ENCODE measurements at regions not wholly inside any gene's neighbourhood (a gene's known extent, or its start where the extent isn't known, plus 50 kb on each side); places are given as distances from the start of the nearest gene placed in this dataset.

DNA sequence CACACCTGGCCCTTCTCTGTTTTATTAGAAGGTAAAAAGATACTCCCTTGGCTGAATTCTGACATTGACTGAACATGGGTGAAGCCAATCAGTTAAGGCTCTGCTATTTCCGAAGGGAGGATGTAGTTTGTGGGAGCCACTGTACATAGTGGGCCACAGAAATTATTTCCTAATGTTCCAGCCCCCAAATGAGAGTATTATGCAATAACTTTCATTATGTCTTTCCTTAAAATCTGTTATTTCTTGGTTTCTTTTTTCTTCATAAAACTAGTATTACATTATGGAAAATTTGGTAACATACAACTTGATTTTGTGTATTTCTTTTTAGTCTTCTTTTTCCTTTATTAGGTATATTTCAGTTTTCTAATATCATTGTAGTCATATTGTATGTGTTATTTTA, 51.9 kb upstream of the EP300 start:
- Histone ChIP-seq H3K4me3 (ENCODE audit: low read length) (no peak overlapping the region), H3K9ac (ENCODE audit: low read length) (no peak overlapping the region), H2AFZ (ENCODE audit: low read length) (no peak overlapping the region), H3F3A (ENCODE audit: low read length, unreplicated experiment) (no peaks in the 10 kb centered on the region), H3K9me2 (replicated peaks; ENCODE audit: low read length) (no peaks in the 10 kb centered on the region), H3K9me3 (ENCODE audit: low read length) (no peaks in the 10 kb centered on the region), H3K79me2 (ENCODE audit: low read length) (no peaks in the 10 kb centered on the region), H4K20me1 (ENCODE audit: low read length) (no peaks in the 10 kb centered on the region), H3K36me3 (ENCODE audit: low read depth, low read length) (no peaks in the 10 kb centered on the region), H3K27me3 (ENCODE audit: low read length) (no peaks in the 10 kb centered on the region), H3K4me1 (ENCODE audit: insufficient read depth, low read length) (no peaks in the 10 kb centered on the region), H3K27ac (ENCODE audit: low read length) (no peak overlapping the region), H3K4me2 (ENCODE audit: low read length) (no peak overlapping the region)
- BruUV-seq (replicated peaks) = no TSS peak
- ATAC-seq (no peak), DNase-seq (no peak)
- ChIA-PET CTCF (no interaction called here), POLR2A (ENCODE audit: unreplicated experiment) (no interaction called here)
- intact Hi-C loops (cut with micrococcal nuclease) = no loop called here
- TF ChIP-seq, protein P1, sequence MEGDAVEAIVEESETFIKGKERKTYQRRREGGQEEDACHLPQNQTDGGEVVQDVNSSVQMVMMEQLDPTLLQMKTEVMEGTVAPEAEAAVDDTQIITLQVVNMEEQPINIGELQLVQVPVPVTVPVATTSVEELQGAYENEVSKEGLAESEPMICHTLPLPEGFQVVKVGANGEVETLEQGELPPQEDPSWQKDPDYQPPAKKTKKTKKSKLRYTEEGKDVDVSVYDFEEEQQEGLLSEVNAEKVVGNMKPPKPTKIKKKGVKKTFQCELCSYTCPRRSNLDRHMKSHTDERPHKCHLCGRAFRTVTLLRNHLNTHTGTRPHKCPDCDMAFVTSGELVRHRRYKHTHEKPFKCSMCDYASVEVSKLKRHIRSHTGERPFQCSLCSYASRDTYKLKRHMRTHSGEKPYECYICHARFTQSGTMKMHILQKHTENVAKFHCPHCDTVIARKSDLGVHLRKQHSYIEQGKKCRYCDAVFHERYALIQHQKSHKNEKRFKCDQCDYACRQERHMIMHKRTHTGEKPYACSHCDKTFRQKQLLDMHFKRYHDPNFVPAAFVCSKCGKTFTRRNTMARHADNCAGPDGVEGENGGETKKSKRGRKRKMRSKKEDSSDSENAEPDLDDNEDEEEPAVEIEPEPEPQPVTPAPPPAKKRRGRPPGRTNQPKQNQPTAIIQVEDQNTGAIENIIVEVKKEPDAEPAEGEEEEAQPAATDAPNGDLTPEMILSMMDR (conservative IDR thresholded peaks at IDR 0.05; ENCODE audit: low read depth, low read length) = no peak
- TF ChIP-seq EZH2phosphoT487 (IDR thresholded peaks at IDR 0.05; ENCODE audit: borderline replicate concordance, low read length) (no peak), EZH2 (IDR thresholded peaks at IDR 0.05; ENCODE audit: low read length, unreplicated experiment) (no peak)

DNA sequence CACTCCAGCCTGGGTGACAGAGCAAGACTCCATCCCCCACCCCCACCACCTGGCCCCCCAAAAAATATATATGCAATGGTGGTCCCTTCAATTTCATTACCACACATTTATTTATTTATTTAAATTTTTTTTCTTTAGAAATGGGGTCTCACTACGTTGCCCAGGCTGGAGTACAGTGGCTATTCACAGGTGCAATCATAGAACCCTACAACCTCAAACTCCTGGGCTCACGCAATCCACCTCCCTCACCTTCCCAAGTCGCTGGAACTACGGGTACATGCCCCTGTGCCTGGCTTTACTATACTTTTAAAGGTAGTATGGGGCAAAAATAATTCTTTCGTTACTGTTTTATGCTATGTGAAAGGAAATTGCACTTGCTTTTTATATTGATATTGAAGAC, 50.9 kb upstream of the EP300 start:
- ATAC-seq (no peak), DNase-seq (no peak)
- Histone ChIP-seq H3K9me2 (replicated peaks; ENCODE audit: low read length) (no peaks in the 10 kb centered on the region), H3K27ac (ENCODE audit: low read length) (no peak overlapping the region), H3K4me1 (ENCODE audit: insufficient read depth, low read length) (no peaks in the 10 kb centered on the region), H2AFZ (ENCODE audit: low read length) (no peak overlapping the region), H3K4me2 (ENCODE audit: low read length) (no peak overlapping the region), H3K27me3 (ENCODE audit: low read length) (no peaks in the 10 kb centered on the region), H3K36me3 (ENCODE audit: low read depth, low read length) (no peaks in the 10 kb centered on the region), H4K20me1 (ENCODE audit: low read length) (no peaks in the 10 kb centered on the region), H3K9me3 (ENCODE audit: low read length) (no peaks in the 10 kb centered on the region), H3K9ac (ENCODE audit: low read length) (no peak overlapping the region), H3K4me3 (ENCODE audit: low read length) (no peak overlapping the region), H3F3A (ENCODE audit: low read length, unreplicated experiment) (no peaks in the 10 kb centered on the region), H3K79me2 (ENCODE audit: low read length) (no peaks in the 10 kb centered on the region)
- BruUV-seq (replicated peaks) = no TSS peak
- ChIA-PET POLR2A (ENCODE audit: unreplicated experiment) (no interaction called here), CTCF (no interaction called here)
- intact Hi-C loops (cut with micrococcal nuclease) = no loop called here
- TF ChIP-seq EZH2 (IDR thresholded peaks at IDR 0.05; ENCODE audit: low read length, unreplicated experiment) (no peak), EZH2phosphoT487 (IDR thresholded peaks at IDR 0.05; ENCODE audit: borderline replicate concordance, low read length) (no peak)
- TF ChIP-seq, protein P1 (conservative IDR thresholded peaks at IDR 0.05; ENCODE audit: low read depth, low read length) = no peak
